NCI-H82 treated with DMSO at 0.1 percent for 48 hours (cell line): ENCODE measurements at regions not wholly inside any gene's neighbourhood (a gene's known extent, or its start where the extent isn't known, plus 50 kb on each side); places are given as distances from the start of the nearest gene placed in this dataset.
"Not testable (repeated sequence)": the region's sequence is repeated elsewhere in the genome, so short reads cannot be mapped to it uniquely, and the experiment has no call there.

ENCODE experiments used
- DNase-seq: peaks from one replicate; lab custom pipeline; 2025; ENCODE audit not compliant: unreplicated experiment; lab: John Stamatoyannopoulos, UW

DNA sequence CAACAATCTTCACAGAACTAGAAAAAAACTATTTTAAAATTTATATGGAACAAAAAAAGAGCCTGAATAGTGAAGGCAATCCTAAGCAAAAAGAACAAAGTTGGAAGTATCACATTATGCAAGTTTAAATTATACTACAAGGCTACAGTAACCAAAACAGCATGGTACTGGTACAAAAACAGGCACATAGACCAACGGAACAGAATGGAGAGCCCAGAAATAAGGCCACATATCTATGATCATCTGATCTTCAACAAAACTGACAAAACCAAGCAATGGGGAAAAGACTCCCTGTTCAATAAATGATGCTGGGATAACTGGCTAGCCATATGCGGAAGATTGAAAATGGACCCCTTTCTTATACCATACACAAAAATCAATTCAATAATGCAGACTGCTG is 74.4 kb upstream of the RTN4 start:
- not testable (repeated sequence) for DNase-seq

DNA sequence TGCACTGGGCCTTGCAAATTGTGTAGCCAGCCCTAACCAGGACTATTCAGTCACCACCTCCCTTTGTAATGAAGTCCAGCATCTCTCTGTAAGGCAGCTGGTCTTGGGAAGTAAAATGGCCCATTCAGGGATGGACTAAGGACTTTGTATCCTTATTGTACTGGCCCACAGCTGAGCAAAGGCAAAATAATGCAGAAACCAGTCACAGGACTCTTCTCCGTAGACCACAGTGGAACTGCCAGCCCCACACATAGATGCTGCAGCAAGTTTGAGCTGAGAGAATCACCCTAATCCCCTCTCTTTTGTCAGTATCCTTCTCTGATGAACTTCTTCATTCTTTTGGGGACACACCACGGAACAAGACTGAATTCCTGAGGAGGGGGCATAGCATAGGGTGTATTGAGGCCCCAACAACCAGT is 73.6 kb upstream of the RTN4 start:
- no peak for DNase-seq

DNA sequence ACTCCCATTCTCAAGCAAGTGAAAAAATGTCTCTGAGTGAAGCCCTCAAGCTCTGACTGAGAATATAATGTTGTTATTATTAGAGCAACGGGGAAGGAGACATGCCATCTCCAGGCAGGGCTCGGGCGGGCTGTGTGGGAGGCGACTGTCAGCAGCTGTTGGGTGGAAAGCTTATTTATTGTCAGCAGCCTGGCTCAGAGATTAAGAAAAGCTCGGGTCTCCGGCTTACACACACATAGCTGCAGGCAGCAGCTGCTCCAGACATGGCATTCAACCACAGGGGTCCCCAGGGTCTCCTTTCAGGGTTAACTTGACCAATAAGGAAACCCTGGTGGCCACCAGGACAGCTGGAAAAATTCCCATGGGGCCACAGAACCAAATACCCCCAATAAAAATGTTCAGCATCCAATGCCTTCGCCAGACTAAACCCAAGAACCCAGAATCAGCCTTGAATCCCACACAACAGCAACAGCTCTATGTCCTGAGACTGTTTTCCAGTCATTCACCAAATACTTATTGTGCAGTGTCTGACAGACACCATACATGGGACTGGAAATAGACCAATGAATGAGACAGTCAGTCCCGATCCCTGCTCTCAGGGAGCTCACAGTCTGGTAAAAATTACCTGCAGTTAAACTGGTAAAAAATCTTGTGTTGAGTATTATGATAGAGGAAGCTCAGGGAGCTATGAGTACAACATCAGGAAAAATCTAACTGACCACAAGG is 70.5 kb upstream of the RTN4 start:
- DNase-seq, result peak; percentile 98

DNA sequence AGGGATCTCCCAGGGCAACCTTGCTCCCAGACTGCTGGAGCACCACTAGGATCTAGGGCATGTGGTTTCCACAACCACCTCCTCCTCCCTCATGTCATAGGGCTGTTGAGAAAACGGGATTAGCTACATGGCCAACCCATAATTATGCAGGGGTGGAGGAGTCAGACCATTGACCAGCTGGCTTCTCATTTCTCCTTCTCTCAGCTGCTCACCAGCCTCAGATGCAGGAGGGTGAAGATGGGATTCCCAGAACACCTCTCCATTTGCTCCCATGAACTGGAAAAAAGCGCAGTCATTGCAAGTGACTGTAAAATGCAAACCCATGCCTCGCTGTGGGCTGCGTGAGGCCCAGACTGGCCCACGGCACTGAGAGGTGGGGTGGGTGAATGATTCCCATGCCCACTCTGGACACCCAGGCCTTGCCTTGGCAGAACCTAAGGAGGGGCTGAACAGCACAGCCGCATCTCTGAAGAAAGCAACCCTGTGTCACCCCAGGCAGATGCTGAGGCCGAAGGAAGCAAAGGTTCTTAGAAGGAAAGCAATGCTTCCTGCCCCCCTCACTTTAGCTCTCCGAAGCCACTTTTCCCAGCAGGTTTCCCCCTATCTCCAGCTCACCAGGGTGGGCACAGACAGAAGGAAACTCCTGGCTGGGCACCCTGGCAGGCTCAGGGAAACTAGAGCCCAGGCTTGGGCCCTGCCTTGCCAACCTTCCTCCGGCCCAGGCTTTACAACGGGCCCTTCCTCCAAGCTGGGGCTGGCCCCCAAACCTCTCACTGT is 69.6 kb upstream of the RTN4 start:
- DNase-seq, result peak; percentile 99

DNA sequence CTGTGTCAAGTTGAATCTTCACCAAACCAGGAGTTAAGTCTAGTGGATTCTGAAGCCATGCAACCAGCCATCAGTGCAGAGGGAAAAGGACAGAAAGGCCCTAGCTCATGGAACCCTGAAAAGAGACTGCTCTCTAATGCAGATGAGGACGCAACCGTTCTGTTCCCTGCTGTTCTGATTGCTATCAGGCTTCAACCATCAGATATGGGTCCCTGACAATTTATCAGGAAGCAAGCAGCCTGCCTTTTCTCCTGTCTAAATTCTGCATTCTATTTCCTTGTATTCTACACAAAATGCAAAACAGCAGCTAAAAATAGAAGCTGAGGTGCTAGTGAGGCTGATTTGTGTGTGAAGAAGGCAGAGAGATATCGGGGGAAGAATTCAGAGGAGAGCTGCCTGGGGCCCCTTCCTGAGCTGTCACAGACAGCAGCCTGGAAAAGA is 68.4 kb upstream of the RTN4 start:
- no peak for DNase-seq

DNA sequence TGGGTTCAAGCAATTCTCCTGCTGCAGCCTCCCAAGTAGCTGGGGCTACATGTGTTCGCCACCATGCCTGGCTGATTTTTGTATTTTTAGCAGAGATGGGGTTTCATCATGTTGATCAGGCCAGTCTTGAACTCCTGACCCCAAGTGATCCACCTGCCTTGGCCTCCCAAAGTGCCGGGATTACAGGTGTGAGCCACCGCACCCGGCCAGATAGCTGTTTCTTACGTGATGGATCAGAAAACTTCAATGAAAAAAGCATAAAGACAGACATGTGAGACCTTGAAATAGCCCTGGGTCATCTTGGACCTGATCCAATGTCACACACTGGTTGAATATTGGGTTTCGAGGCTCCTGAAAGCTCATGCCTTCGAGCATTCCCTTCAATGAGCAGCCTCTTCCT is 66.7 kb upstream of the RTN4 start:
- no peak for DNase-seq

DNA sequence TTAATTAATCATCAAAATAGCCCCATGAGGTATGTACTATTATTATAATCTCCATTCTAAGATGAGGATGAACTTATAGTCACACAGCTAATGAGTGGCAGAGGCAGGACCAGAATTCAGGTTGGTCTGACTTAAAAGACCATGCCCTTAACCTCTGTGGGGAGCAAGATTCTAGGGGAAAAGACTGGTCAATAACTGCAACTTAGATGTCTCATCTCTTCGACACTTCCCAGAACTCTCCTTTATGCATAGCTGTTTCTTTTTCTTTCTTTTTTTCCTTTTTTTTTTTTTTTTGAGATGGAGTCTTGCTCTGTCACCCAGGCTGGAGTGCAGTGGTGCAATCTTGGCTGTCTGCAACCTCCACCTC is 66.3 kb upstream of the RTN4 start:
- DNase-seq, result no peak

DNA sequence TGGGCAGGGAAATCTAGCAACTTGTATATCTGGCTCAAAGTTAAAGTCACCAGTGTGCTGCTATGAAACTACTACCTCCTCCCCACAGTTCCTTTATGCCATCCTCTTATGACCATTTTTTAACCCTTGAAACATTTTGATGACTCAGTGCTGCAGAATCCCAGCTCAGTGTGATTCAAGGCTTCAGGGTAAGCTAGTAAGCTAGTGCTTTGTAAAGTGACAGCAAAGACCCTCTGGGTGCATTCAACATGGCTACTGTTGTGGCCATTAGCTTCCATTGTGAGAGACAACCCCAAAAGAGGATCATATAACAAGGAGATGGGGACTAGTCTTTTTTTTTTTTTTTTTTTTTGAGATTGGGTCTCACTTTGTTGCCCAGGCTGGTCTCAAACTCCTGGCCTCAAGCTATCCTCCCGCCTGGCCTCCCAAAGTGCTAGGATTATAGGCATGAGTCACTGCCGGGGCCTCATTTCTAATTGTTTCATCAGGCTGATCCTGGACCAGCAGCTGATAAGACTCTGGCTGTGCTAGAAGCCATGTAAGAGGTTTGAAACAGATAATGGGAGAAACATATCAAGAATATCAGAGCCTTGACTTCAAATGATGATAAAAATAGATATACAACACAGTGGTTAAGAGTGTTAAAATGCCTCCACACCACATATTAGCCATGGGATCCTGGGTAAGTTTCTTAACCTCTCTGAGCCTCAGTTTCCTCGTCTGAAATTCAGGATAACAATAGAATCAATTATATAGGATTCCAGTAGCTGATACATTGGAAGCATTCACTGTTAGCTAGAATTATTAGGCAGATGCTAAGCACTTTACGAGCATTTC is 65.7 kb upstream of the RTN4 start:
- no peak for DNase-seq

DNA sequence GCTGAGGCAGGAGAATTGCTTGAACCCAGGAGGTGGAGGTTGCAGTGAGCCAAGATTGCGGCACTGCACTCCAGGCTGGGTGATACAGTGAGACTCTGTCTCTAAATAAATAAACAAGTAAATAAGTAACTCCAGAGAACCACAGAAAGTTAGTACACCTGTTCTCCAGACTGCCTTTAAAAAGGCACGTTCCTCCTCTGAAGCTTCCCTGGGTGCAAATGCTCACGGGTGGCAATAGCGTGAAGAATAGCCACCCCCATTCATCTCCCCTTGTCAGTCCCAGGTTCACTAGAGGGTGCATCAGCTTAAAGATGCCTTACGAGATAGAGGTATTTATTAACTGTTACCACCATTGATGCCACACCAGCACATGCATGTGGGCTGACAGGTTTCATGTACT is 64.3 kb upstream of the RTN4 start:
- DNase-seq, result no peak

DNA sequence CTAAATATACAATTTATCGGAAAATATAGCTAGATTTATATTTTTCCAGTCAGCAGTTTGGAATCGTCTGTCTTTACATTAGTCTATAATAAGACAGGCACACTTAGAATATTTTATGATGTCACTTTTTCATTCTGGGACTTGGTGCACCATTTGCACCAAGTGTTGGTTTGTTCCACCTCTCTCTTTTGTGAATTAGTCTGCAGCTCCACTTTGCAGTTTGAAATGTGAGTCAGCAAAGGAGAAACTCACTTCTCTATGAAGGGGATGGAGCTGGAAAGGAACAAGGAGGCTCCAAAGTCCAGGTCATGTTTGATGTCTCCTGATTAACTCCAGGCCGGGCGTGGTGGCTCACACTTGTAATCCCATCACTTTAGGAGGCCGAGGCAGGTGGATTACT is 63.8 kb upstream of the RTN4 start:
- DNase-seq, result no peak

DNA sequence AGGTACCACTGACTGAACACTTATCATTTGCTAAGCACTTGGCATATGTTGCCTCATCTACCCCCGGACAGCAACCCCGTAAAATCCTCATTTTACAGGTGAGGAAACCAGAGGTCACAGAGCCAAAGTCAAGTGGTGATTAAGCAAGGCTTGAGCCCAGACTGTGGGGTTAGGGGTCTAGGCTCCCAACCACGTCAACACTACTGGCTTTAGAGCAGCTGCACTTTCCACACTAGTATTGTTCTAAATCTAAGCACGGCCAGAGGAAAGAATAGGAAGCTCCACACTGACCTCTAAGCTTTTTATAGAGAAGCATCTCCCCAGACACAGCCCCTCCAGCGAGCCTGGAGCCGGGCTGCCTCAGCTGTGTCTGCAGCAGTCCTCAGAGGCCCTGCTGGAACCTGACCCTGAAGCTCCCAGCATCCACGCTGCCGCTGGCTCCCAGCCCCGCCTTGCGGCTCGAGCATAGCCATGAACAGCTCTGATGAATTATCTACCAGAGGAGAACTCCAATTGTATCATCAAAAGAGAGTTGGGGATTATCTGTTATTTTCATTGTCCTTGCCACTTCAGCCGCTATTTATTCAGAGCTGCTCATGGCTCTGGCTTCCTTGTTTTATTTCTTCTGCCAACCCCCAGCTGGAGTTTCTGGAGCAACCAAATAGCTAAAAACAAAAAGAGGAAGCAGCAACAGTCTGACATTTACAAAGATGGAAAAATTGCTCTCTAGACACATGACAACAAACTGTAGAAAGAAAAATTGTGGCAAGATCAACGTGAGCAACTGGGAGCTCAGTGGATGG is 62.2 kb upstream of the RTN4 start:
- no peak for DNase-seq

DNA sequence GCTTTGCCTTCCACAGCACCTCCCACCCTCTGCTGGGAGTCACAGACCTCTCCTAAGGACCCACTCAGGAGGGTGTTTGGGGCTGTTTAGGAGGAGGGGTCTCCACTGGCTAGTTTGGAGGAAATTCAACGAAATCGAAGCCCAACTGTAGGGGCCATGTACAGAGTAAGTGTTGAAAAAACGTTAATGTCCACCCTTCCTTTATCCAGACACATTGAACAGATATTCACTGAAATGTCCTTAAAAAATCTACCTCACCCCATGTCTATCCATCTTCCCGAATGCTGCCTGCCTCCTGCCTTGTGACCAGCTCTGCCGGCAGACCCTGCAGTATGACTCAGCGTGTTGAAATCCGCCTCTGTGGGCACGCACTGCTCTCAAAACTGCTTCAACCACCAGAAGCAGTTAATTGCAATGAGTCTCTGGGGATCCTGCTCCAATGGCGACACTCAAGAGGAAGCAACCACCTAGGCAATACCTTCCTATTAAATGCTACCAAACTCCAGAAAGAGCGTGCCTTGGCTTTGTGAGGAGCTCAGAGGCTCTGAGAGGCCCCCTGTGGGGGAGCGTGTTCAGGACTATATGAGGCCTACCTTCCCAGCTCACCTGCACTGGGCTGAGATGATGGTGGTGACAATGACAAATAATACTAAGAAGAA is 61.4 kb upstream of the RTN4 start:
- no peak for DNase-seq

DNA sequence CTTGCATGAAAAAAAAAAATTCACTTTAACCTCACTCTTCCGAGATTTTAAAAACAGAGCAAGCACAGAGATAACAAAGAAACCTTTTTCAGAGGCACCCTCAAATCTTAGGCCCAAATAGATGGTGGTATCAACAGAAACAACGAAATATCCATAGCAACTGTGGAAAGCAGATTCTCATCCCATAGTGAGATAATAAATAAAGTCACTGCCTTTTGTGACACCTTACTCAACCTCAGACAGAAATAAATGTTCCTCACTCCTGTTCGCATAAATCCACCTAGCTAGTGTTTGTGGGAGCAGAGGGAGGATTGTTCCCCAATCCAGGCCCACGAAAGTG is 60.9 kb upstream of the RTN4 start:
- no peak for DNase-seq

DNA sequence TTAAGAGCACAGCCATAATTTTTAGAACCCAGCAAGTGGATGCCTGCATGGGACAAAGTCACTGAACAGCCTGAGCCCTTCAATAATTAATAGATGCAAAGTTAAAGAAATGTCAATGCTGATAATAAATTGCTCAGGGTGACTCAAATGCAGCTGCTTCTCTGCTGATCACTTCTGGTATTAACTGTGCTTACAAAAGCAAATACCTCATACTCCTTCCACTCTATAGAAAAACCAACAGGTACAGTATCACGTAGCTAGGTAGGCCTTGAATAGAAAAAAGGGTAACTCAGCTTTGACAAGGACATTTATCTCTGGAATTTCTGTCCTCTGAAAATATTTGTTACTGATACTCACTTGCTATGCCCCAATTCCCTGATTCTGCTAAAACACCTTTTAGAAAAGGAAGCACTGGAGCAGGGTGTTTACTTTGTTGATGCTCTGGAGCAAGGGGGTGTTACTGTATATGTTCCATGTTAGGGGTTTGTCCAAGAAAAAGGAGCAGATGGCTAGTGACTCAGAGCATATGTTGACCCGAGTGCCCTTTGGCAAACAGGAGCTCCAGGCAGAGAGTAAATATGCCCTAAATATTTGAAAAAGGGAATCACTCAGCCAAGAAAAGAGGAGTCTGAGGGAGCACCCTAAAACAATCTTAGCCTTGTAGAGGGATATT is 59.1 kb upstream of the RTN4 start:
- DNase-seq, result peak; percentile 91

DNA sequence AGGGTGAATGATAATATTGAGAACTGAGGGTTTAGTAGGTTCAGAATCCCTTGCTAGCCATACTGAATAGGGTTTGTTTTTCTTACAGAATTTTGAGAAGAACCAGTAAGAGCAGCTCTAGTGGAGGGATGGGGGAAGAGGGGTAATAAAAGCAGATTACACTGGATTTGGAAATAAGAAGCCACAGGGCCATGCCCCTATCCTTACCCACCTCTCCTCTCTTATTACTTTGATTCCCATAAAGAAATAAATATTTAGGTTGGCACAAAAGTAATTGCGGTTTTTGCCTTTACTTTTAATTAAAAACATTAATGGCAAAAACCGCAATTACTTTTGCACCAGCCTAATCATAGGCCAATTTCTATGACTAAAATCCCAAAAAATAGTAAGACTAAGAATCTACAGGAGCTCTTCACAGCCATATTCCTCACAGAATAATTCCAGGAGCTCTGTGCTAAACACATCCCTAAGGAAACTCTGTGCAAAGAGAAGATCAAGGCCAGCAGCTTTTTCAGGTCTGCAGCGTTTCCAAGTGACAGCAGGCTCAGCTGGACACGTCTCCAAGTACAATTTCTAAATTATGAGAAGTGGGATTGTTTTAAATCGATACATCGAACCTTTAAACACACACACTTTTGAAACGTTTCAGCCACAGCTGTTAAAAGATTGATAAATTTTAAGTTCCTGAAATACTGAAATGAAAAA is 58.4 kb upstream of the RTN4 start:
- peak; percentile 85 for DNase-seq

DNA sequence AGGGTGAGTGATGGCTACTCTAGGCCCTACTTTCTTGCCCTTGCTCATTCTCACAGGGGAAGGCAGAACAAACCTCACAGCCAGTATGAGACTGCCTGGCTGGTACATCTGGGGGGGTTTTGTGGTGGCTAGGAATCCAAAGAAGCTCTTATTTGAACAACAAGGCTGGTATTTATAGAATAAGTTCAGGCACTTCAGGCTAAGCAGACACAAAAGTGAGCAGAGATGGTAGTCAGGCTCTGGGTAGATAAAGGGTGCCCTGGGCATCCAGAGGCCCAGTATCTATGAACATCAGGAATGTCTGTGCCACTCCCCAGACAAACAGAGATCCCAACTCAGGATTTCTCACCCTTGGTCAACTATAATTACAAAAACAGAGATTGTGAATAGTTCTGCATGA is 57.2 kb upstream of the RTN4 start:
- DNase-seq, result no peak

DNA sequence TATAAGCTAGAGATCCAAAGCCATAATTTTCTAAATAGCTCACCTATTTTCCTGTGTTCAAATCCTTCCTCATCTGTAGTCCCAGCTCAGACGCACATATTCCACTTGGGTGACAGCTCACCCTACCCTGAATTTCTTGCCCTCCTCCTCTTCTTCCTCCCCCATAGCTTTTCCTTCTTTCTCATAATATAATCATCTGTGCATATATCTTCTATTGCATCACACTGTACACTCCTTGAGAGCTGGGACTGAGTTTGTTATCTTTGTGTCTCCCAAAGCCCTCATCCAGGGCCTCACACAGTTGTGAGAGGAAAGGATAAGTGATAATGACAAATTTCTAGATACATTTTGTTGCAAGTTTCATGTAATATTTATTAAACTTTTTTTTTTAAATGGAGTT is 55.9 kb upstream of the RTN4 start:
- DNase-seq, result no peak

DNA sequence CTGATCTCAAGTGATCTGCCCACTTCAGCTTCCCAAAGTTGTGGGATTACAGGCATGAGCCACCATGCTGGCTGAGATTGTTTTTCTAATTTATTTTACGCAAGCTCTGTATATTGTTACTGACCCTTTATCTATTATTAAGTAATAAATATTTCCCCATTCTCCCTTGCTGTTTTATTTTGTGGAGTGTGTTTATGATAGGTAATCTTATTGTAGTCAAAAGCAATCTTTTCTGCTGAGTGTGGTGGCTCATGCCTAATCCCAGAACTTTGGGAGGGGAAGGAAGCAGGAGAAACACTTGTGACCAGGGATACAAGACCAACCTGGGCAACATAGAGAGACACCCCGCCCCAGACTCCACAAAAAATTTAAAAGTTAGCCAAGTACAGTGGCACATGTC is 55.2 kb upstream of the RTN4 start:
- no peak for DNase-seq

DNA sequence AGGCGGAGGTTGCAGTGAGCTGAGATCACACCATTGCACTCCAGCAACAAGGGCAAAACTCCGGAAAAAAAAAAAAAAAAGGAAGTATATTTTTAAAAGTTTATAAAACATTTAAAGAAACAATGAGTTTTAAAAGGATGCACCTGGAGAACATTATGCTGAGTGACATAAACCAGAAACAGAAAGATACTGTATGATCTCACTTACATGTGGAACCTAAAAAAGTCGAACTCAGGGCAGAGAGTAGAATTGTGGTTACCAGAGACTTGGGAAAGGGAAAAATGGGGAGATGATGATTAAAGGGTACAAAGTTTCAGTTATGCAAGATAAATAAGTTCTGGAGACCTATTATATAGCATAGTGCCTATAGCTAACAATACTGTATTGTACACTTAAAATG is 52.8 kb upstream of the RTN4 start:
- DNase-seq, result no peak
